ENCODE measurements at regions not wholly inside any gene's neighbourhood (a gene's known extent, or its start where the extent isn't known, plus 50 kb on each side); places are given as distances from the start of the nearest gene placed in this dataset.
A peak's percentile ranks its signal among the peaks of the same experiment; 100 is the strongest.

GRCh38 chr10:29916669-29917068 is 142.7 kb downstream of the JCAD start:
- Histone ChIP-seq H3K4me1 (ENCODE audit: insufficient read depth, low read length, poor library complexity, severe bottlenecking) (peaks cover 17% of the 10 kb centered on the region), H3K4me2 (ENCODE audit: low read depth, low read length, poor library complexity, severe bottlenecking) (peak overlapping the region; percentile 26), H3K9me2 (replicated peaks; ENCODE audit: low read depth, low read length) (no peaks in the 10 kb centered on the region), H3K9ac (ENCODE audit: low read depth, low read length, poor library complexity, severe bottlenecking) (peak overlapping the region; percentile 12), H4K20me1 (ENCODE audit: insufficient read depth, low read length, poor library complexity, severe bottlenecking) (no peaks in the 10 kb centered on the region), H3K27me3 (ENCODE audit: insufficient read depth, low read length, poor library complexity, severe bottlenecking) (no peaks in the 10 kb centered on the region), H3K4me3 (ENCODE audit: low read length, poor library complexity, severe bottlenecking) (no peak overlapping the region), H3K36me3 (ENCODE audit: insufficient read depth, low read length) (no peaks in the 10 kb centered on the region), H2AFZ (ENCODE audit: low read length) (no peak overlapping the region), H3F3A (ENCODE audit: low read depth) (no peaks in the 10 kb centered on the region), H3K79me2 (ENCODE audit: insufficient read depth, low read length) (no peaks in the 10 kb centered on the region), H3K9me3 (ENCODE audit: insufficient read depth, low read depth, low read length) (no peaks in the 10 kb centered on the region)
- no peak for TF ChIP-seq EZH2phosphoT487 (IDR thresholded peaks at IDR 0.05; ENCODE audit: borderline replicate concordance)
- TF ChIP-seq, protein P1, sequence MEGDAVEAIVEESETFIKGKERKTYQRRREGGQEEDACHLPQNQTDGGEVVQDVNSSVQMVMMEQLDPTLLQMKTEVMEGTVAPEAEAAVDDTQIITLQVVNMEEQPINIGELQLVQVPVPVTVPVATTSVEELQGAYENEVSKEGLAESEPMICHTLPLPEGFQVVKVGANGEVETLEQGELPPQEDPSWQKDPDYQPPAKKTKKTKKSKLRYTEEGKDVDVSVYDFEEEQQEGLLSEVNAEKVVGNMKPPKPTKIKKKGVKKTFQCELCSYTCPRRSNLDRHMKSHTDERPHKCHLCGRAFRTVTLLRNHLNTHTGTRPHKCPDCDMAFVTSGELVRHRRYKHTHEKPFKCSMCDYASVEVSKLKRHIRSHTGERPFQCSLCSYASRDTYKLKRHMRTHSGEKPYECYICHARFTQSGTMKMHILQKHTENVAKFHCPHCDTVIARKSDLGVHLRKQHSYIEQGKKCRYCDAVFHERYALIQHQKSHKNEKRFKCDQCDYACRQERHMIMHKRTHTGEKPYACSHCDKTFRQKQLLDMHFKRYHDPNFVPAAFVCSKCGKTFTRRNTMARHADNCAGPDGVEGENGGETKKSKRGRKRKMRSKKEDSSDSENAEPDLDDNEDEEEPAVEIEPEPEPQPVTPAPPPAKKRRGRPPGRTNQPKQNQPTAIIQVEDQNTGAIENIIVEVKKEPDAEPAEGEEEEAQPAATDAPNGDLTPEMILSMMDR (conservative IDR thresholded peaks at IDR 0.05; ENCODE audit: low read length) = no peak

GRCh38 chr10:29914986-29915785 is 144.2 kb downstream of the JCAD start:
- H3K27me3 ChIP-seq (ENCODE audit: insufficient read depth, low read length, poor library complexity, severe bottlenecking) = no peaks in the 10 kb centered on the region
- TF ChIP-seq, protein P1 (conservative IDR thresholded peaks at IDR 0.05; ENCODE audit: low read length) = no peak
- no peak for TF ChIP-seq EZH2phosphoT487 (IDR thresholded peaks at IDR 0.05; ENCODE audit: borderline replicate concordance)
- no peaks in the 10 kb centered on the region for H3F3A ChIP-seq (ENCODE audit: low read depth)
- H3K9me2 ChIP-seq (replicated peaks; ENCODE audit: low read depth, low read length) = no peaks in the 10 kb centered on the region
- no peak overlapping the region for H2AFZ ChIP-seq (ENCODE audit: low read length)
- H3K79me2 ChIP-seq (ENCODE audit: insufficient read depth, low read length) = no peaks in the 10 kb centered on the region
- H3K4me3 ChIP-seq (ENCODE audit: low read length, poor library complexity, severe bottlenecking) = no peak overlapping the region
- H3K9ac ChIP-seq (ENCODE audit: low read depth, low read length, poor library complexity, severe bottlenecking) = no peak overlapping the region
- H3K36me3 ChIP-seq (ENCODE audit: insufficient read depth, low read length) = no peaks in the 10 kb centered on the region
- peaks cover 17% of the 10 kb centered on the region for H3K4me1 ChIP-seq (ENCODE audit: insufficient read depth, low read length, poor library complexity, severe bottlenecking)
- no peak overlapping the region for H3K4me2 ChIP-seq (ENCODE audit: low read depth, low read length, poor library complexity, severe bottlenecking)
- no peaks in the 10 kb centered on the region for H3K9me3 ChIP-seq (ENCODE audit: insufficient read depth, low read depth, low read length)
- H4K20me1 ChIP-seq (ENCODE audit: insufficient read depth, low read length, poor library complexity, severe bottlenecking) = no peaks in the 10 kb centered on the region

DNA sequence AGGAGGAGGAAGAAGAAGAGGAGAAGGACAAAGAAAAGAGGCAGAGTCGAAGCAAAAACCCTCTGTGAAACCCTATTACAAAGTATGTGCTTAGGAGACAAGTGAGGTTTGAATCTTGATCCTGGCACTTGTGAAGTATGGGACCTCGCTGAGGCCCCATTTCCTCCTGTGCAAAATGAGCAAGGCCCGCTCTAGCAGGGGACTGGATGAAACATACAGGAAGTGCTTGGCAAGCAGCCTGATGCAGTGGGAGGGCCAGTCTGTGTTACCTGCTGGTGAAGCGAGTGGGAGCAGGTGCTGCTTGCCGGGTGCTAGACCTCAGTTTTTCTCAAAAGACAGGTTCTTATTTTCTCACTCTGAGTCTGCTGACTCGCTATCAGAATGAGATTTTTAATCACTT is 150.4 kb downstream of the JCAD start:
- Histone ChIP-seq H3K27me3 (ENCODE audit: insufficient read depth, low read length, poor library complexity, severe bottlenecking) (peaks cover 12% of the 10 kb centered on the region), H3K4me2 (ENCODE audit: low read depth, low read length, poor library complexity, severe bottlenecking) (peak overlapping the region; percentile 29), H3K9ac (ENCODE audit: low read depth, low read length, poor library complexity, severe bottlenecking) (no peak overlapping the region), H4K20me1 (ENCODE audit: insufficient read depth, low read length, poor library complexity, severe bottlenecking) (no peaks in the 10 kb centered on the region), H3K9me2 (replicated peaks; ENCODE audit: low read depth, low read length) (no peaks in the 10 kb centered on the region), H3K4me3 (ENCODE audit: low read length, poor library complexity, severe bottlenecking) (no peak overlapping the region), H3K9me3 (ENCODE audit: insufficient read depth, low read depth, low read length) (no peaks in the 10 kb centered on the region), H3K79me2 (ENCODE audit: insufficient read depth, low read length) (no peaks in the 10 kb centered on the region), H3K4me1 (ENCODE audit: insufficient read depth, low read length, poor library complexity, severe bottlenecking) (peaks cover 10% of the 10 kb centered on the region), H3K36me3 (ENCODE audit: insufficient read depth, low read length) (no peaks in the 10 kb centered on the region), H3F3A (ENCODE audit: low read depth) (no peaks in the 10 kb centered on the region), H2AFZ (ENCODE audit: low read length) (peak overlapping the region; percentile 96)
- TF ChIP-seq EZH2phosphoT487 (IDR thresholded peaks at IDR 0.05; ENCODE audit: borderline replicate concordance) = no peak
- TF ChIP-seq, protein P1 (conservative IDR thresholded peaks at IDR 0.05; ENCODE audit: low read length) = no peak

Data from Loucy (cell line).